HCT116 (cell line): ENCODE measurements at regions not wholly inside any gene's neighbourhood (a gene's known extent, or its start where the extent isn't known, plus 50 kb on each side); places are given as distances from the start of the nearest gene placed in this dataset.

Experiments used
- ATAC-seq: fragments of 200-7000 bp; cut with Tn5 transposase; 2 replicates; pipeline ENCODE4 v1.9.1; 2020; ENCODE audit warnings: mild to moderate bottlenecking, moderate library complexity
- BruUV-seq: library from RNA; stranded (reverse); fragments of 400-500 nt; replicated peaks from 2 replicates; lab custom pipeline; 2021; lab: Mats Ljungman, UMichigan
- CTCF ChIA-PET: fragments of 300-600 bp; sonication (Branson Sonifier 250); formaldehyde crosslinking; loops from one replicate; lab custom pipeline; 2021; ENCODE audit warnings: antibody characterized with exemption; lab: Charles Lee
- POLR2A ChIA-PET: fragments of 300-600, 350-600 bp; sonication (Branson Sonifier 250); formaldehyde crosslinking; loops from one replicate; lab custom pipeline; 2021; ENCODE audit warnings: antibody characterized with exemption; lab: Charles Lee
- RAD21 ChIA-PET, 2 experiments: fragments of 300-600 bp; sonication (Branson Sonifier 250); formaldehyde crosslinking; loops; one replicate each; lab custom pipeline; 2023; ENCODE audit warnings: low total read pairs in 2 of 2; ENCODE audit not compliant: uncharacterized antibody in 2 of 2, unreplicated experiment in 2 of 2, low non-redundant PET in 1 of 2; lab: Charles Lee
- DNase-seq: peaks from one replicate; pipeline ENCODE4 v3.0.0-alpha.2; 2010; ENCODE audit warnings: low read depth, low spot score
- H2AFZ ChIP-seq: fragments of 200-600 bp; shearing (Covaris generic), sonication (generic); 2 replicates; pipeline ENCODE4 v1.6.1; 2017; ENCODE audit warnings: low read depth, mixed run types, mixed read lengths, antibody characterized with exemption, low read length; ENCODE audit not compliant: poor library complexity, severe bottlenecking
- H3K27ac ChIP-seq: 2 replicates; pipeline ENCODE4 v1.5.1; 2012; ENCODE audit warnings: low read depth, low read length
- H3K27me3 ChIP-seq: fragments of 200-600 bp; sonication (generic); 2 replicates; pipeline ENCODE4 v1.6.1; 2016; ENCODE audit warnings: mixed run types, low read length, mixed read lengths; ENCODE audit not compliant: insufficient read depth
- H3K36me3 ChIP-seq, 2 experiments: fragments of 200-500 bp in 1 of 2; fragments of 200-600 bp in 1 of 2; sonication (Bioruptor generic) in 1 of 2; sonication (generic) in 1 of 2; 2 replicates each; pipeline versions ENCODE4 v1.5.1 to v1.6.1; 2014 to 2016; ENCODE audit warnings: low read length in 2 of 2, inconsistent platforms in 1 of 2, mixed read lengths in 1 of 2, mixed run types in 1 of 2; ENCODE audit not compliant: insufficient read depth in 2 of 2, control insufficient read depth in 1 of 2
- H3K4me1 ChIP-seq, 2 experiments: fragments of 200-600 bp in 1 of 2; sonication (generic) in 1 of 2; 2 replicates each; pipeline versions ENCODE4 v1.5.1 to v1.6.1; 2012 to 2017; ENCODE audit warnings: low read length in 2 of 2, inconsistent platforms in 1 of 2, mild to moderate bottlenecking in 1 of 2, mixed read lengths in 1 of 2, mixed run types in 1 of 2, moderate library complexity in 1 of 2; ENCODE audit not compliant: insufficient read depth in 2 of 2, control insufficient read depth in 1 of 2
- H3K4me2 ChIP-seq: fragments of 200-600 bp; sonication (generic); 2 replicates; pipeline ENCODE4 v1.6.1; 2017; ENCODE audit warnings: mixed run types, low read length, mixed read lengths
- H3K4me3 ChIP-seq, 2 experiments: fragments of 200-600 bp in 1 of 2; sonication (generic) in 1 of 2; replicated peaks in 1 of 2; 2 replicates each; pipeline ENCODE4 v1.5.1; 2011 to 2016; ENCODE audit warnings: low read length in 2 of 2, control low read depth in 1 of 2, low read depth in 1 of 2, mild to moderate bottlenecking in 1 of 2, mixed read lengths in 1 of 2, mixed run types in 1 of 2
- H3K79me2 ChIP-seq: fragments of 200-600 bp; sonication (generic); 2 replicates; pipeline ENCODE4 v1.6.1; 2017; ENCODE audit warnings: mild to moderate bottlenecking, mixed run types, low read length, moderate library complexity, mixed read lengths; ENCODE audit not compliant: insufficient read depth
- H3K9ac ChIP-seq: fragments of 200-600 bp; sonication (generic); 2 replicates; pipeline ENCODE4 v1.6.1; 2016; ENCODE audit warnings: low read length, mixed read lengths
- H3K9me2 ChIP-seq: fragments of 200-600 bp; sonication (generic), shearing (Covaris generic); 2 replicates; pipeline ENCODE4 v1.6.1; 2017; ENCODE audit warnings: mixed run types, mild to moderate bottlenecking, moderate library complexity; ENCODE audit not compliant: insufficient read depth
- H3K9me3 ChIP-seq, 2 experiments: fragments of 200-500 bp in 1 of 2; fragments of 200-600 bp in 1 of 2; sonication (Bioruptor generic) in 1 of 2; sonication (generic) in 1 of 2; 2 replicates each; pipeline ENCODE4 v1.6.1; 2014 to 2017; ENCODE audit warnings: low read length in 2 of 2, mixed read lengths in 2 of 2, inconsistent platforms in 1 of 2, low read depth in 1 of 2, mild to moderate bottlenecking in 1 of 2, mixed run types in 1 of 2, moderate library complexity in 1 of 2; ENCODE audit not compliant: control insufficient read depth in 1 of 2, insufficient read depth in 1 of 2
- H4K20me1 ChIP-seq: fragments of 200-600 bp; sonication (generic), shearing (Covaris generic); 2 replicates; pipeline ENCODE4 v1.6.1; 2017; ENCODE audit warnings: mixed run types, mild to moderate bottlenecking, moderate library complexity; ENCODE audit not compliant: insufficient read depth
- CBX3 ChIP-seq: IDR thresholded peaks from 2 replicates; pipeline ENCODE4 v1.6.1; 2012; ENCODE audit warnings: low read depth
- EGR1 ChIP-seq: IDR thresholded peaks from 2 replicates; pipeline ENCODE4 v1.6.1; 2012; ENCODE audit warnings: low read depth
- JUND ChIP-seq: IDR thresholded peaks from 2 replicates; pipeline ENCODE4 v1.6.1; 2012
- MAX ChIP-seq: IDR thresholded peaks from 2 replicates; pipeline ENCODE4 v1.6.1; 2012
- REST ChIP-seq: IDR thresholded peaks from 2 replicates; pipeline ENCODE4 v1.6.1; 2012; ENCODE audit warnings: low read depth
- SRF ChIP-seq: IDR thresholded peaks from 2 replicates; pipeline ENCODE4 v1.6.1; 2012; ENCODE audit warnings: low read depth
- ZFX ChIP-seq: fragments of 450-650 bp; IDR thresholded peaks from 2 replicates; pipeline ENCODE4 v1.6.1; 2017
- intact Hi-C: fragments of 100-400 bp; cut with micrococcal nuclease; formaldehyde crosslinking; loops from 2 replicates; pipeline ENCODE4 v1.10.0; 2022

GRCh38 chr9:38118862-38119438 lies 49.9 kb upstream of the SHB start:
- intact Hi-C loops = loop anchor here (10.0 kb wide), 1 partner anchor 976 kb away; no protein-coding TSS in a partner anchor
- ChIA-PET CTCF (no interaction called here), RAD21 (no interaction called here)

More at GRCh38 chr9:38118862-38119438, 49.9 kb upstream of the SHB start:
- H3K27ac ChIP-seq = no peak overlapping the region
- H3K36me3 ChIP-seq = no peaks in the 10 kb centered on the region
- H3K4me2 ChIP-seq = no peak overlapping the region
- no TSS peak for BruUV-seq
- no peaks in the 10 kb centered on the region for H4K20me1 ChIP-seq
- no peak overlapping the region for H3K9ac ChIP-seq
- no peaks in the 10 kb centered on the region for H3K9me3 ChIP-seq
- no peak for DNase-seq
- H3K4me3 ChIP-seq = no peak overlapping the region
- H3K9me2 ChIP-seq = no peaks in the 10 kb centered on the region
- no peak for ATAC-seq
- no peak overlapping the region for H2AFZ ChIP-seq
- H3K79me2 ChIP-seq = no peaks in the 10 kb centered on the region
- no peak for TF ChIP-seq MAX
- no peak for TF ChIP-seq REST
- no peak for TF ChIP-seq CBX3
- TF ChIP-seq JUND = no peak
- TF ChIP-seq ZFX = no peak
- no peak for TF ChIP-seq EGR1
- TF ChIP-seq SRF = no peak
- TF ChIP-seq, all 23 proteins: peak for 0
- no peaks in the 10 kb centered on the region for H3K27me3 ChIP-seq
- POLR2A ChIA-PET = no interaction called here
- H3K4me1 ChIP-seq = no peaks in the 10 kb centered on the region
